Spleen (tissue), 7 donors: ENCODE measurements at regions not wholly inside any gene's neighbourhood (a gene's known extent, or its start where the extent isn't known, plus 50 kb on each side); places are given as distances from the start of the nearest gene placed in this dataset.

Source experiments
- POLR2AphosphoS5 ChIP-seq, 3 donors: sonication (generic); formaldehyde crosslinking; IDR thresholded peaks; one replicate each; pipeline ENCODE4 v1.5.1; 2017; ENCODE audit warnings: antibody characterized with exemption in 3 of 3
- TF ChIP-seq, protein P1 (sequence below), 11 experiments: fragments of 200-600 bp in 7 of 11; fragments of 450-650 bp in 4 of 11; sonication (generic) in 4 of 11; IDR thresholded peaks in 8 of 11; conservative IDR thresholded peaks in 3 of 11; 1 replicate in 7 of 11; 2 replicates in 4 of 11; pipeline versions ENCODE4 v1.4.0 to v1.8.0; 2016 to 2021; ENCODE audit warnings: antibody characterized with exemption in 11 of 11, inconsistent platforms in 4 of 11, mild to moderate bottlenecking in 1 of 11
- donor health status: DM: no; HTN: no; CAD: no; lungs with moderate emphysema.
- donor health status: DM: no; HTN: no; CAD: no.
- donor health status: DM: no; HTN: no; CAD: no.

DNA sequence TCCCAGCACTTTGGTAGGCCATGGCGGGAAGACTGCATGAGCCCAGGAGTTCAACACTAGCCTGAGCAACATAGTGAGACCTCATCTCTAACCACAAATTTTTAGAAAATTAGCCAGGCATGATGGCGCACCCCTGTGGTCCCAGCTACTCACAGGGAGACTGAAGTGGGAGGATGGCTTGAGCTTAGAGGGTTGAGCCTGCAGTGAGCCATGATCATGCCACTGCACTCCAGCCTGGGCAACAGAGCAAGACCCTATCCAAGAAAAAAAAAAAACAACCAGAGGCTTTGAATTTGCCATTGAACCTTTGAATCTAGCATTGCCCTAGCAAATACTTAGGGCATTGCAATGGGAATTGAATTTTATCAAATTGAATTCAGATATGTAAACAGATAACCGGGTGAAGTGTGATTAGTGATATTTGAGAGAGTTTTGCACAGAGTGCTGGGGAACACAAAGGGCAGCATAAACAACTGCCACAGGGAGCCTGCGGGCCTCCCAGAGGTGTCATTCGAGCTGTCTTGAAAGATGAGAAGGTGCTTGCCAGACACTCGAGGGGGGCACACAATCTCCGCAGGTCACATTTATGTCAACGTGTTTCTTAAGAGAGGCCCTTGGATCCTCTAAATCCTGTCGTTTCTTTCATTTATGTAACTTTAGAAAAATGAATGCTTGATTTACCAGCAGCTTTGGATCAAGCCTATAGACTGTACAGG is 200.3 kb downstream of the AASDH start:
- no peak for TF ChIP-seq POLR2AphosphoS5 (IDR thresholded peaks at IDR 0.05)
- TF ChIP-seq, protein P1, sequence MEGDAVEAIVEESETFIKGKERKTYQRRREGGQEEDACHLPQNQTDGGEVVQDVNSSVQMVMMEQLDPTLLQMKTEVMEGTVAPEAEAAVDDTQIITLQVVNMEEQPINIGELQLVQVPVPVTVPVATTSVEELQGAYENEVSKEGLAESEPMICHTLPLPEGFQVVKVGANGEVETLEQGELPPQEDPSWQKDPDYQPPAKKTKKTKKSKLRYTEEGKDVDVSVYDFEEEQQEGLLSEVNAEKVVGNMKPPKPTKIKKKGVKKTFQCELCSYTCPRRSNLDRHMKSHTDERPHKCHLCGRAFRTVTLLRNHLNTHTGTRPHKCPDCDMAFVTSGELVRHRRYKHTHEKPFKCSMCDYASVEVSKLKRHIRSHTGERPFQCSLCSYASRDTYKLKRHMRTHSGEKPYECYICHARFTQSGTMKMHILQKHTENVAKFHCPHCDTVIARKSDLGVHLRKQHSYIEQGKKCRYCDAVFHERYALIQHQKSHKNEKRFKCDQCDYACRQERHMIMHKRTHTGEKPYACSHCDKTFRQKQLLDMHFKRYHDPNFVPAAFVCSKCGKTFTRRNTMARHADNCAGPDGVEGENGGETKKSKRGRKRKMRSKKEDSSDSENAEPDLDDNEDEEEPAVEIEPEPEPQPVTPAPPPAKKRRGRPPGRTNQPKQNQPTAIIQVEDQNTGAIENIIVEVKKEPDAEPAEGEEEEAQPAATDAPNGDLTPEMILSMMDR (IDR thresholded peaks at IDR 0.05 in 8 of 11, conservative IDR thresholded peaks at IDR 0.05 in 3 of 11), result no peak
